ENCODE measurements at regions not wholly inside any gene's neighbourhood (a gene's known extent, or its start where the extent isn't known, plus 50 kb on each side); places are given as distances from the start of the nearest gene placed in this dataset.

DNA sequence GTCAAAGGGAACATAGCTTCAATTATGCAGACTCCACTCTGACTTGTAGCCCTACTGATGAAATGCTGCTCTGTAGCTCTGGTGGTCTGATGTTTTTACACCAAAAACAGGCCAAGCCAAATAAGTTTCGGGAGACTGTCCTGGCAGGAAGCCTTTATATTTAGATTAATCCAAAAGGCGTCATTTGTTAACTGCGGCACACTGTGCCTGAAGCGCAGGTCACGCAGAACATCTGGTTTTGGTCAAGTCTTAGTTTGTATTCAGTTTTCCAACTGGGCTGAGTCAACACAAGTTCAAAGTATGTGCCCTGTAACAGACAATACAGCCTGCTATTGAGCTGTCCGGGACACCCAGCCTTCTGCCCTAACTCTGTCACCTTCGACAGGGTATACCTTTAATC, 154.6 kb upstream of the IPO5 start:
- WGBS (ENCODE audit: low lambda C conversion rate): 68% methylated on average over 7 of the region's 7 CpGs
- Histone ChIP-seq H3F3A (replicated peaks; ENCODE audit: insufficient read depth) (no peaks in the 10 kb centered on the region), H3K79me2 (ENCODE audit: insufficient read depth) (no peaks in the 10 kb centered on the region), H3K4me3 (ENCODE audit: low read depth in 2 of 2, low read length in 1 of 2) (no peak overlapping the region), H3K27me3 (ENCODE audit: insufficient read depth) (no peaks in the 10 kb centered on the region), H3K27ac (ENCODE audit: low read depth in 2 of 2, low read length in 1 of 2) (no peak overlapping the region), H3K9me2 (no peaks in the 10 kb centered on the region), H2AFZ (ENCODE audit: low read depth) (no peak overlapping the region), H4K20me1 (ENCODE audit: insufficient read depth) (no peaks in the 10 kb centered on the region), H3K9ac (no peak overlapping the region), H3K36me3 (replicated peaks in 1 of 2; ENCODE audit: control insufficient read depth in 1 of 2, insufficient read depth in 2 of 2, low read length in 1 of 2) (no peaks in the 10 kb centered on the region), H3K4me1 (ENCODE audit: control insufficient read depth in 1 of 2, insufficient read depth in 2 of 2, low read depth in 1 of 2, low read length in 1 of 2) (no peaks in the 10 kb centered on the region), H3K9me3 (no peaks in the 10 kb centered on the region), H3K4me2 (no peak overlapping the region)
- no peak for TF ChIP-seq FOSL2 (IDR thresholded peaks at IDR 0.05; ENCODE audit: borderline replicate concordance, low read depth)
- TF ChIP-seq, protein P1, sequence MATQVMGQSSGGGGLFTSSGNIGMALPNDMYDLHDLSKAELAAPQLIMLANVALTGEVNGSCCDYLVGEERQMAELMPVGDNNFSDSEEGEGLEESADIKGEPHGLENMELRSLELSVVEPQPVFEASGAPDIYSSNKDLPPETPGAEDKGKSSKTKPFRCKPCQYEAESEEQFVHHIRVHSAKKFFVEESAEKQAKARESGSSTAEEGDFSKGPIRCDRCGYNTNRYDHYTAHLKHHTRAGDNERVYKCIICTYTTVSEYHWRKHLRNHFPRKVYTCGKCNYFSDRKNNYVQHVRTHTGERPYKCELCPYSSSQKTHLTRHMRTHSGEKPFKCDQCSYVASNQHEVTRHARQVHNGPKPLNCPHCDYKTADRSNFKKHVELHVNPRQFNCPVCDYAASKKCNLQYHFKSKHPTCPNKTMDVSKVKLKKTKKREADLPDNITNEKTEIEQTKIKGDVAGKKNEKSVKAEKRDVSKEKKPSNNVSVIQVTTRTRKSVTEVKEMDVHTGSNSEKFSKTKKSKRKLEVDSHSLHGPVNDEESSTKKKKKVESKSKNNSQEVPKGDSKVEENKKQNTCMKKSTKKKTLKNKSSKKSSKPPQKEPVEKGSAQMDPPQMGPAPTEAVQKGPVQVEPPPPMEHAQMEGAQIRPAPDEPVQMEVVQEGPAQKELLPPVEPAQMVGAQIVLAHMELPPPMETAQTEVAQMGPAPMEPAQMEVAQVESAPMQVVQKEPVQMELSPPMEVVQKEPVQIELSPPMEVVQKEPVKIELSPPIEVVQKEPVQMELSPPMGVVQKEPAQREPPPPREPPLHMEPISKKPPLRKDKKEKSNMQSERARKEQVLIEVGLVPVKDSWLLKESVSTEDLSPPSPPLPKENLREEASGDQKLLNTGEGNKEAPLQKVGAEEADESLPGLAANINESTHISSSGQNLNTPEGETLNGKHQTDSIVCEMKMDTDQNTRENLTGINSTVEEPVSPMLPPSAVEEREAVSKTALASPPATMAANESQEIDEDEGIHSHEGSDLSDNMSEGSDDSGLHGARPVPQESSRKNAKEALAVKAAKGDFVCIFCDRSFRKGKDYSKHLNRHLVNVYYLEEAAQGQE (IDR thresholded peaks at IDR 0.05; ENCODE audit: low read depth, low read length): no peak
- TF ChIP-seq NFIC (IDR thresholded peaks at IDR 0.05; ENCODE audit: borderline replicate concordance): no peak
- TF ChIP-seq GABPA (IDR thresholded peaks at IDR 0.05; ENCODE audit: low read depth): no peak
- no peak for TF ChIP-seq RAD21 (IDR thresholded peaks at IDR 0.05; ENCODE audit: low read length)
- TF ChIP-seq, protein P2, sequence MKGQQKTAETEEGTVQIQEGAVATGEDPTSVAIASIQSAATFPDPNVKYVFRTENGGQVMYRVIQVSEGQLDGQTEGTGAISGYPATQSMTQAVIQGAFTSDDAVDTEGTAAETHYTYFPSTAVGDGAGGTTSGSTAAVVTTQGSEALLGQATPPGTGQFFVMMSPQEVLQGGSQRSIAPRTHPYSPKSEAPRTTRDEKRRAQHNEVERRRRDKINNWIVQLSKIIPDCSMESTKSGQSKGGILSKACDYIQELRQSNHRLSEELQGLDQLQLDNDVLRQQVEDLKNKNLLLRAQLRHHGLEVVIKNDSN (IDR thresholded peaks at IDR 0.05; ENCODE audit: borderline replicate concordance, low read depth): no peak
- TF ChIP-seq, protein P3, sequence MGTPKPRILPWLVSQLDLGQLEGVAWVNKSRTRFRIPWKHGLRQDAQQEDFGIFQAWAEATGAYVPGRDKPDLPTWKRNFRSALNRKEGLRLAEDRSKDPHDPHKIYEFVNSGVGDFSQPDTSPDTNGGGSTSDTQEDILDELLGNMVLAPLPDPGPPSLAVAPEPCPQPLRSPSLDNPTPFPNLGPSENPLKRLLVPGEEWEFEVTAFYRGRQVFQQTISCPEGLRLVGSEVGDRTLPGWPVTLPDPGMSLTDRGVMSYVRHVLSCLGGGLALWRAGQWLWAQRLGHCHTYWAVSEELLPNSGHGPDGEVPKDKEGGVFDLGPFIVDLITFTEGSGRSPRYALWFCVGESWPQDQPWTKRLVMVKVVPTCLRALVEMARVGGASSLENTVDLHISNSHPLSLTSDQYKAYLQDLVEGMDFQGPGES (IDR thresholded peaks at IDR 0.05; ENCODE audit: low read depth, low read length): no peak
- TF ChIP-seq RXRA (IDR thresholded peaks at IDR 0.05; ENCODE audit: borderline replicate concordance, low read depth): no peak
- no peak for DNase-seq
- POLR2A ChIA-PET: no interaction called here
- CTCF ChIA-PET: interaction anchor here (0.9 to 2.5 kb wide), 5 partner anchors 9 to 781 kb away, joined by 3 to 11 read pairs (median 4); partner anchors contain the start of gene RAP2A

DNA sequence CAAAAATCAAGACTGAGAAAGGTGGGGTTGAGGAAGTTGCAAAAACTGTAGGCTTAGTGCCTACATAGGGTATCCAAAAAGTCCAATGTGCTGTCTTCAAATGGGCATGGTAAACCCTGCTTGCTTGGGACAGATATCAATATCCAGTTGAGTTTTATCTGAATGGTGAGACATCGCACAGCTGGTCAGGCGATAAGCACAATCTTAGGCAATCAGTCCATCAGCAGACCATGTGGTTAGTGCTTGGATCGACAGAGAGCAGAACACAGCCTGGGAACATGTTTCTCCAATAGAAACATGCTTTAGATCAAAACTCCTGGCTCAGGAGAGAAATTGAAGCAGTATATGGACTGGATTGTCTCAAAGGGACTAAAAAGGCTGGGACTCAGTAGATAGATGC, 151.3 kb upstream of the IPO5 start:
- Histone ChIP-seq H3F3A (replicated peaks; ENCODE audit: insufficient read depth) (no peaks in the 10 kb centered on the region), H3K79me2 (ENCODE audit: insufficient read depth) (no peaks in the 10 kb centered on the region), H3K4me3 (ENCODE audit: low read depth in 2 of 2, low read length in 1 of 2) (no peak overlapping the region), H3K4me1 (ENCODE audit: control insufficient read depth in 1 of 2, insufficient read depth in 2 of 2, low read depth in 1 of 2, low read length in 1 of 2) (no peaks in the 10 kb centered on the region), H3K27me3 (ENCODE audit: insufficient read depth) (no peaks in the 10 kb centered on the region), H3K36me3 (replicated peaks in 1 of 2; ENCODE audit: control insufficient read depth in 1 of 2, insufficient read depth in 2 of 2, low read length in 1 of 2) (no peaks in the 10 kb centered on the region), H3K9me3 (no peaks in the 10 kb centered on the region), H3K9ac (no peak overlapping the region), H3K4me2 (no peak overlapping the region), H4K20me1 (ENCODE audit: insufficient read depth) (no peaks in the 10 kb centered on the region), H3K9me2 (no peaks in the 10 kb centered on the region), H2AFZ (ENCODE audit: low read depth) (no peak overlapping the region), H3K27ac (ENCODE audit: low read depth in 2 of 2, low read length in 1 of 2) (no peak overlapping the region)
- WGBS (ENCODE audit: low lambda C conversion rate): 17% methylated on average over 3 of the region's 3 CpGs
- ChIA-PET POLR2A (no interaction called here), CTCF (interaction anchor here (1.0 kb wide), 1 partner anchor 143 kb away, joined by 5 read pairs; no protein-coding TSS in a partner anchor)
- DNase-seq: no peak
- TF ChIP-seq SMC3 (IDR thresholded peaks at IDR 0.05; ENCODE audit: low read depth, low read length) (no peak), FOSL2 (IDR thresholded peaks at IDR 0.05; ENCODE audit: borderline replicate concordance, low read depth) (no peak), TAF1 (IDR thresholded peaks at IDR 0.05; ENCODE audit: borderline replicate concordance, low read depth, low read length) (no peak), JUND (IDR thresholded peaks at IDR 0.05) (no peak), EP300 (IDR thresholded peaks at IDR 0.05; ENCODE audit: borderline replicate concordance in 1 of 2, low read depth in 1 of 2, low read length in 1 of 2) (no peak), RXRA (IDR thresholded peaks at IDR 0.05; ENCODE audit: borderline replicate concordance, low read depth) (no peak), EZH2phosphoT487 (IDR thresholded peaks at IDR 0.05; ENCODE audit: borderline replicate concordance, low read depth) (no peak), RAD21 (IDR thresholded peaks at IDR 0.05; ENCODE audit: low read length) (no peak), ELF1 (IDR thresholded peaks at IDR 0.05) (no peak)
- TF ChIP-seq, protein P4, sequence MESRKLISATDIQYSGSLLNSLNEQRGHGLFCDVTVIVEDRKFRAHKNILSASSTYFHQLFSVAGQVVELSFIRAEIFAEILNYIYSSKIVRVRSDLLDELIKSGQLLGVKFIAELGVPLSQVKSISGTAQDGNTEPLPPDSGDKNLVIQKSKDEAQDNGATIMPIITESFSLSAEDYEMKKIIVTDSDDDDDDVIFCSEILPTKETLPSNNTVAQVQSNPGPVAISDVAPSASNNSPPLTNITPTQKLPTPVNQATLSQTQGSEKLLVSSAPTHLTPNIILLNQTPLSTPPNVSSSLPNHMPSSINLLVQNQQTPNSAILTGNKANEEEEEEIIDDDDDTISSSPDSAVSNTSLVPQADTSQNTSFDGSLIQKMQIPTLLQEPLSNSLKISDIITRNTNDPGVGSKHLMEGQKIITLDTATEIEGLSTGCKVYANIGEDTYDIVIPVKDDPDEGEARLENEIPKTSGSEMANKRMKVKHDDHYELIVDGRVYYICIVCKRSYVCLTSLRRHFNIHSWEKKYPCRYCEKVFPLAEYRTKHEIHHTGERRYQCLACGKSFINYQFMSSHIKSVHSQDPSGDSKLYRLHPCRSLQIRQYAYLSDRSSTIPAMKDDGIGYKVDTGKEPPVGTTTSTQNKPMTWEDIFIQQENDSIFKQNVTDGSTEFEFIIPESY (IDR thresholded peaks at IDR 0.05; ENCODE audit: borderline replicate concordance, low read depth): no peak
- TF ChIP-seq, protein P5, sequence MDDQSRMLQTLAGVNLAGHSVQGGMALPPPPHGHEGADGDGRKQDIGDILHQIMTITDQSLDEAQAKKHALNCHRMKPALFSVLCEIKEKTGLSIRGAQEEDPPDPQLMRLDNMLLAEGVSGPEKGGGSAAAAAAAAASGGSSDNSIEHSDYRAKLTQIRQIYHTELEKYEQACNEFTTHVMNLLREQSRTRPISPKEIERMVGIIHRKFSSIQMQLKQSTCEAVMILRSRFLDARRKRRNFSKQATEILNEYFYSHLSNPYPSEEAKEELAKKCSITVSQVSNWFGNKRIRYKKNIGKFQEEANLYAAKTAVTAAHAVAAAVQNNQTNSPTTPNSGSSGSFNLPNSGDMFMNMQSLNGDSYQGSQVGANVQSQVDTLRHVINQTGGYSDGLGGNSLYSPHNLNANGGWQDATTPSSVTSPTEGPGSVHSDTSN (IDR thresholded peaks at IDR 0.05): no peak
- TF ChIP-seq, protein P6, sequence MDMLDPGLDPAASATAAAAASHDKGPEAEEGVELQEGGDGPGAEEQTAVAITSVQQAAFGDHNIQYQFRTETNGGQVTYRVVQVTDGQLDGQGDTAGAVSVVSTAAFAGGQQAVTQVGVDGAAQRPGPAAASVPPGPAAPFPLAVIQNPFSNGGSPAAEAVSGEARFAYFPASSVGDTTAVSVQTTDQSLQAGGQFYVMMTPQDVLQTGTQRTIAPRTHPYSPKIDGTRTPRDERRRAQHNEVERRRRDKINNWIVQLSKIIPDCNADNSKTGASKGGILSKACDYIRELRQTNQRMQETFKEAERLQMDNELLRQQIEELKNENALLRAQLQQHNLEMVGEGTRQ (IDR thresholded peaks at IDR 0.05; ENCODE audit: borderline replicate concordance, low read depth, low read length): no peak
